H1 (cell line): ENCODE measurements at regions not wholly inside any gene's neighbourhood (a gene's known extent, or its start where the extent isn't known, plus 50 kb on each side); places are given as distances from the start of the nearest gene placed in this dataset.

Experiments
- CTCF ChIA-PET: fragments of 300-600 bp; sonication (Branson Sonifier 250); formaldehyde crosslinking; loops from one replicate; lab custom pipeline; 2021; ENCODE audit not compliant: partially characterized antibody; lab: Charles Lee
- POLR2A ChIA-PET: fragments of 300-600 bp; sonication (Branson Sonifier 250); formaldehyde crosslinking; loops from one replicate; lab custom pipeline; 2021; ENCODE audit warnings: inconsistent platforms; ENCODE audit not compliant: partially characterized antibody; lab: Charles Lee
- DNase-seq, 2 experiments: peaks; one replicate each; pipeline versions ENCODE4 v3.0.0 to v3.0.0-alpha.2; 2010 to 2022; ENCODE audit warnings: low spot score in 2 of 2, low read depth in 1 of 2, mixed read lengths in 1 of 2
- FAIRE-seq: peaks from 2 replicates; lab custom pipeline; 2011; peaks lifted over from hg19 to GRCh38; lab: Jason Lieb, UNC
- H2AFZ ChIP-seq: 2 replicates; pipeline ENCODE4 v1.8.1; 2012; ENCODE audit warnings: low read length, inconsistent platforms
- H2AK5ac ChIP-seq: 2 replicates; pipeline ENCODE4 v1.6.1; 2013; ENCODE audit warnings: low read depth, low read length
- H2BK120ac ChIP-seq: replicated peaks from 2 replicates; pipeline ENCODE3; 2013; ENCODE audit warnings: low read depth, low read length, inconsistent platforms
- H2BK12ac ChIP-seq: 2 replicates; pipeline ENCODE4 v1.6.1; 2013; ENCODE audit warnings: low read depth, low read length
- H2BK15ac ChIP-seq: 2 replicates; pipeline ENCODE4 v1.6.1; 2013; ENCODE audit warnings: low read length
- H2BK20ac ChIP-seq: 2 replicates; pipeline ENCODE4 v1.6.1; 2013; ENCODE audit warnings: low read length
- H2BK5ac ChIP-seq: 2 replicates; pipeline ENCODE4 v1.6.1; 2013; ENCODE audit warnings: low read depth, low read length
- H3K14ac ChIP-seq: 2 replicates; pipeline ENCODE4 v1.6.1; 2013; ENCODE audit warnings: inconsistent platforms; ENCODE audit not compliant: insufficient read length
- H3K18ac ChIP-seq: 2 replicates; pipeline ENCODE4 v1.6.1; 2013; ENCODE audit warnings: low read length; ENCODE audit errors: extremely low read depth
- H3K23ac ChIP-seq: 2 replicates; pipeline ENCODE4 v1.6.1; 2013; ENCODE audit warnings: inconsistent platforms; ENCODE audit not compliant: insufficient read length
- H3K23me2 ChIP-seq: 2 replicates; pipeline ENCODE4 v1.6.1; 2013; ENCODE audit warnings: low read depth, low read length
- H3K27ac ChIP-seq: 2 replicates; pipeline ENCODE4 v1.6.1; 2011; ENCODE audit warnings: low read depth, low read length, inconsistent platforms
- H3K27me3 ChIP-seq, 4 experiments: replicated peaks in 1 of 4; 1 replicate in 1 of 4; 2 replicates in 3 of 4; pipeline versions ENCODE4 v1.6.1 to v1.8.1; 2011 to 2013; ENCODE audit warnings: low read length in 3 of 4, mild to moderate bottlenecking in 3 of 4, inconsistent platforms in 2 of 4, mixed read lengths in 2 of 4, moderate library complexity in 1 of 4; ENCODE audit not compliant: control insufficient read depth in 3 of 4, insufficient read depth in 3 of 4; ENCODE audit errors: extremely low read depth in 1 of 4
- H3K36me3 ChIP-seq, 4 experiments: 2 replicates each; pipeline versions ENCODE4 v1.6.1 to v1.8.1; 2011 to 2013; ENCODE audit warnings: mild to moderate bottlenecking in 4 of 4, low read length in 3 of 4, moderate library complexity in 2 of 4, control low read depth in 1 of 4, inconsistent platforms in 1 of 4; ENCODE audit not compliant: insufficient read depth in 4 of 4, control insufficient read depth in 2 of 4
- H3K4ac ChIP-seq: replicated peaks from 2 replicates; pipeline ENCODE3; 2013; ENCODE audit warnings: low read length, low read depth, mixed read lengths, inconsistent platforms; ENCODE audit not compliant: insufficient read length
- H3K4me1 ChIP-seq, 4 experiments: replicated peaks in 1 of 4; 1 replicate in 1 of 4; 2 replicates in 3 of 4; pipeline versions ENCODE4 v1.6.1 to v1.8.1; 2011 to 2013; ENCODE audit warnings: low read length in 3 of 4, inconsistent platforms in 2 of 4, mixed read lengths in 1 of 4; ENCODE audit not compliant: insufficient read depth in 4 of 4, control insufficient read depth in 3 of 4
- H3K4me2 ChIP-seq, 2 experiments: 2 replicates each; pipeline versions ENCODE4 v1.6.1 to v1.8.1; 2011 to 2013; ENCODE audit warnings: low read depth in 2 of 2, low read length in 2 of 2, control low read depth in 1 of 2, inconsistent platforms in 1 of 2, mild to moderate bottlenecking in 1 of 2; ENCODE audit not compliant: insufficient read depth in 1 of 2
- H3K4me3 ChIP-seq, 4 experiments: fragments of 200-600, 300-600 bp in 1 of 4; sonication (generic), shearing (Covaris generic), sonication (Bioruptor Twin) in 1 of 4; 2 replicates each; pipeline versions ENCODE4 v1.5.1 to v1.8.1; 2011 to 2016; ENCODE audit warnings: low read length in 4 of 4, low read depth in 3 of 4, control low read depth in 2 of 4, inconsistent platforms in 2 of 4, mild to moderate bottlenecking in 2 of 4, mixed read lengths in 1 of 4, moderate library complexity in 1 of 4; ENCODE audit not compliant: insufficient read depth in 2 of 4; ENCODE audit errors: extremely low read depth in 1 of 4
- H3K56ac ChIP-seq: replicated peaks from 2 replicates; pipeline ENCODE3; 2013; ENCODE audit warnings: low read depth, mild to moderate bottlenecking, mixed read lengths, low read length, inconsistent platforms; ENCODE audit not compliant: insufficient read length
- H3K79me1 ChIP-seq: 2 replicates; pipeline ENCODE4 v1.6.1; 2013; ENCODE audit warnings: low read depth, low read length, control low read depth
- H3K79me2 ChIP-seq, 2 experiments: 2 replicates each; pipeline versions ENCODE4 v1.6.1 to v1.8.1; 2012 to 2013; ENCODE audit warnings: low read length in 2 of 2, mild to moderate bottlenecking in 2 of 2, inconsistent platforms in 1 of 2; ENCODE audit not compliant: insufficient read depth in 2 of 2, control insufficient read depth in 1 of 2
- H3K9ac ChIP-seq, 4 experiments: replicated peaks in 1 of 4; 1 replicate in 1 of 4; 2 replicates in 3 of 4; pipeline versions ENCODE4 v1.6.1 to v1.8.1; 2011 to 2013; ENCODE audit warnings: low read depth in 3 of 4, low read length in 3 of 4, control low read depth in 2 of 4, mild to moderate bottlenecking in 2 of 4, moderate library complexity in 2 of 4, inconsistent platforms in 1 of 4; ENCODE audit errors: extremely low read depth in 1 of 4
- H3K9me3 ChIP-seq, 2 experiments: 2 replicates each; pipeline versions ENCODE4 v1.6.1 to v1.8.1; 2012 to 2013; ENCODE audit warnings: mild to moderate bottlenecking in 2 of 2, moderate library complexity in 2 of 2, control low read depth in 1 of 2, inconsistent platforms in 1 of 2, low read depth in 1 of 2, low read length in 1 of 2, mixed read lengths in 1 of 2; ENCODE audit not compliant: insufficient read depth in 2 of 2
- H4K20me1 ChIP-seq, 2 experiments: replicated peaks in 1 of 2; 2 replicates each; pipeline versions ENCODE3 to v1.8.1; 2011 to 2013; ENCODE audit warnings: inconsistent platforms in 2 of 2, low read length in 2 of 2, mild to moderate bottlenecking in 1 of 2; ENCODE audit not compliant: insufficient read depth in 2 of 2, control insufficient read depth in 1 of 2
- H4K5ac ChIP-seq: 2 replicates; pipeline ENCODE4 v1.6.1; 2013; ENCODE audit warnings: low read length, low read depth, mixed read lengths, inconsistent platforms; ENCODE audit not compliant: insufficient read length
- H4K8ac ChIP-seq: 2 replicates; pipeline ENCODE4 v1.8.0; 2013; ENCODE audit warnings: mild to moderate bottlenecking, moderate library complexity, low read length, inconsistent platforms; ENCODE audit not compliant: insufficient read depth; ENCODE audit errors: extremely low read depth
- H4K91ac ChIP-seq: replicated peaks from 2 replicates; pipeline ENCODE3; 2013; ENCODE audit warnings: low read length, mixed read lengths, inconsistent platforms; ENCODE audit not compliant: insufficient read length
- CEBPB ChIP-seq: IDR thresholded peaks from 2 replicates; pipeline ENCODE4 v1.6.1; 2012; ENCODE audit warnings: low read depth, low read length
- MAFK ChIP-seq: IDR thresholded peaks from 2 replicates; pipeline ENCODE4 v1.6.1; 2012; ENCODE audit warnings: low read depth, mild to moderate bottlenecking, improper control_type of control experiment, low read length
- TCF12 ChIP-seq: IDR thresholded peaks from 2 replicates; pipeline ENCODE4 v1.6.1; 2011; ENCODE audit warnings: low read depth, mild to moderate bottlenecking, low read length
- WGBS, 2 experiments: shearing (Covaris generic) in 1 of 2; methylation state at CpG; one replicate each; pipeline versions ENCODE4 v1.1.6 to v1.1.7; 2013 to 2015; ENCODE audit warnings: low lambda C conversion rate in 2 of 2, mixed read lengths in 2 of 2, inconsistent platforms in 1 of 2, low coverage in 1 of 2, missing lambda C conversion rate in 1 of 2; ENCODE audit not compliant: insufficient replicate concordance in 2 of 2, insufficient coverage in 1 of 2, insufficient read length in 1 of 2; ENCODE audit errors: extremely low coverage in 1 of 2, missing lambda C conversion rate in 1 of 2; 5-methylcytosine and 5-hydroxymethylcytosine counted together

GRCh38 chr18:2448565-2449151 is 122.6 kb downstream of the METTL4 start:
- Histone ChIP-seq H4K20me1 (no peaks in the 10 kb centered on the region), H3K56ac (no peak overlapping the region), H3K27ac (no peak overlapping the region), H2BK5ac (no peak overlapping the region), H3K14ac (no peak overlapping the region), H2BK15ac (no peak overlapping the region), H3K79me2 (no peaks in the 10 kb centered on the region), H3K9ac (no peak overlapping the region), H3K79me1 (no peaks in the 10 kb centered on the region), H2BK20ac (no peak overlapping the region), H4K8ac (no peak overlapping the region), H2BK12ac (no peak overlapping the region), H3K4me1 (no peaks in the 10 kb centered on the region), H3K4me2 (no peak overlapping the region), H2AFZ (no peak overlapping the region), H3K23me2 (no peaks in the 10 kb centered on the region), H3K4me3 (no peak overlapping the region), H3K36me3 (no peaks in the 10 kb centered on the region), H3K27me3 (no peaks in the 10 kb centered on the region), H3K23ac (no peak overlapping the region), H4K91ac (no peak overlapping the region), H2AK5ac (no peak overlapping the region), H3K18ac (no peak overlapping the region), H2BK120ac (no peak overlapping the region), H3K4ac (no peak overlapping the region), H3K9me3 (no peaks in the 10 kb centered on the region; a peak in 1 of 4 replicates), H4K5ac (no peak overlapping the region)
- no peak for DNase-seq
- WGBS, 2 experiments = 68% methylated on average over 2 of the region's 2 CpGs; no CpG with 5 or more reads in 1 of the 2 experiments
- no peak for FAIRE-seq
- TF ChIP-seq CEBPB (no peak), TCF12 (no peak), MAFK (no peak)
- ChIA-PET POLR2A (no interaction called here), CTCF (interaction anchor here (0.6 kb wide), 1 partner anchor 73 kb away, joined by 3 read pairs; no protein-coding TSS in a partner anchor)
